ENCODE measurements at regions not wholly inside any gene's neighbourhood (a gene's known extent, or its start where the extent isn't known, plus 50 kb on each side); places are given as distances from the start of the nearest gene placed in this dataset.

DNA sequence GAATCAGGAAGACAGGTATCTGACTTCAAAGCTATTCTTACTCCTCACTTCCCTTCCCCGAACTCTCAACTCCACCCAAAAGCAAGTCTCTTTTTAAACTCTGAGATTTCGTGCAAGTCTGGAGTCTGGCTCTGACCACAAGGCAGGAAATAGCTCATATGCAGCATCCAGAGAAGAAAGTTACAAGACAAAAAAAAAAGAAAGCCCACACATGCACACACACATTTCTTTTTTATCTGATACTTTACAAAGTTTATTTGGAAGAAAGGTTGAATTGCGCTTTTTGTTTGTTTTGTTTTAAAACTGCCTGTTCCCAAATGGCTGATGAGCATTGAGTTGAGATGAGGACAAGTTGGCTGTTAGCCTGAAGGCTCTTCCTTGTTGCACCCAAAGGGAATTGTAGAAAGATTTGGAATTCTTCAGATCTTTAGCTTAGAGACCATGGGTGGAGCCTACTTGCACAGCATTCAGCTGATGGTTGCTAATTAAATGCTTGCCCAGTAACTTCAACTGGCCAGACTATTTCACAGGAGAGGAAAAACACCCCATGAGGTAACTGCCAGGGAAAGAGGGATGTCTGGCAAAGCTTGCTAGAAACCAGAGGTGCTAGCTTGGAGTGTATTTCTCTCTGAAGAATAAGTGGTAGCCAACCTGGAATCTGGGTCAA lies 490.3 kb downstream of the TTLL7 start:
- H3K4me3 ChIP-seq (ENCODE audit: low read depth, low read length): no peak overlapping the region
- DNase-seq (ENCODE audit: low read depth, low spot score): peak; percentile 60
- TF ChIP-seq, protein P1, sequence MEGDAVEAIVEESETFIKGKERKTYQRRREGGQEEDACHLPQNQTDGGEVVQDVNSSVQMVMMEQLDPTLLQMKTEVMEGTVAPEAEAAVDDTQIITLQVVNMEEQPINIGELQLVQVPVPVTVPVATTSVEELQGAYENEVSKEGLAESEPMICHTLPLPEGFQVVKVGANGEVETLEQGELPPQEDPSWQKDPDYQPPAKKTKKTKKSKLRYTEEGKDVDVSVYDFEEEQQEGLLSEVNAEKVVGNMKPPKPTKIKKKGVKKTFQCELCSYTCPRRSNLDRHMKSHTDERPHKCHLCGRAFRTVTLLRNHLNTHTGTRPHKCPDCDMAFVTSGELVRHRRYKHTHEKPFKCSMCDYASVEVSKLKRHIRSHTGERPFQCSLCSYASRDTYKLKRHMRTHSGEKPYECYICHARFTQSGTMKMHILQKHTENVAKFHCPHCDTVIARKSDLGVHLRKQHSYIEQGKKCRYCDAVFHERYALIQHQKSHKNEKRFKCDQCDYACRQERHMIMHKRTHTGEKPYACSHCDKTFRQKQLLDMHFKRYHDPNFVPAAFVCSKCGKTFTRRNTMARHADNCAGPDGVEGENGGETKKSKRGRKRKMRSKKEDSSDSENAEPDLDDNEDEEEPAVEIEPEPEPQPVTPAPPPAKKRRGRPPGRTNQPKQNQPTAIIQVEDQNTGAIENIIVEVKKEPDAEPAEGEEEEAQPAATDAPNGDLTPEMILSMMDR (IDR thresholded peaks at IDR 0.05; ENCODE audit: low read depth, low read length): no peak
- in situ Hi-C loops (cut with HindIII; ENCODE audit: low sequenced_read_pairs): no loop called here

DNA sequence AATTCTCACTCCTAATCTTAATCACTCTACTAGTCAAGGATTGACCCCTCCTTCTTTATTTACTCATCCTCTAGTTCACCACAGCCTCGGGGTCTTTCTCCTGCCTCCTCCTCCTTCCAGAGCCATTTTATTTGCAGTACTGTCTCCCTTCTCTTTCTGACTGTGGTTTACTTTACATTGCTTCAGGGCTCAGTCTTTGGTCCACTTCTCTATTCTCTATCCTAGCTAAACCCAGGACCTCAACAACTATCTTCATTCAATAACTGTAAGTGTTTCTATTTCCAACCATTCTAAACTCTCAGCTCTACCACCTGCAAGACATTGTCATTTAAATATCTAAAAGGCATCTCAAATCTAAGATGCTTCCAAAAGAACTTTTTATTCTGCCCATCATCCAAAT lies 493.8 kb downstream of the TTLL7 start:
- no peak for DNase-seq (ENCODE audit: low read depth, low spot score)
- TF ChIP-seq, protein P1 (IDR thresholded peaks at IDR 0.05; ENCODE audit: low read depth, low read length): no peak
- H3K4me3 ChIP-seq (ENCODE audit: low read depth, low read length): no peak overlapping the region
- in situ Hi-C loops (cut with HindIII; ENCODE audit: low sequenced_read_pairs): no loop called here

DNA sequence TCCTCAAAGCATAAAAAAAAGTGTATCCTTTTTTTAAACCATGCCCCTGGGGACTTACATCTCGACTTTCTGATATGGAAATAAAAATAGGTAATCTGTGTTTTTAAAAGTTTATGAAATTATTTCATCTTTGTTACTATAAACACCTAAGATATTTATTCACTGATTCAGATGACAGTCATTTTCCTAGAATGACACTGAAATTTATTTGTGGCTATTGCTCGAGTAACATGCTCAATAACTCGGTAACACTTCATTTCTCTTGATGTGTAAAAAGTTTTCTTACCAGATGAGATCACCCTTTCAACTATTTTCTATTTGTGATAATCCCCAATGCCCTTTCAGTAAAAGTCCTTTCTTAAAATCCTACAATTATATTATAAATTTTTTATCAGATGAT lies 495.8 kb downstream of the TTLL7 start:
- no peak for DNase-seq (ENCODE audit: low read depth, low spot score)
- no peak overlapping the region for H3K4me3 ChIP-seq (ENCODE audit: low read depth, low read length)
- in situ Hi-C loops (cut with HindIII; ENCODE audit: low sequenced_read_pairs): no loop called here
- TF ChIP-seq, protein P1 (IDR thresholded peaks at IDR 0.05; ENCODE audit: low read depth, low read length): no peak

DNA sequence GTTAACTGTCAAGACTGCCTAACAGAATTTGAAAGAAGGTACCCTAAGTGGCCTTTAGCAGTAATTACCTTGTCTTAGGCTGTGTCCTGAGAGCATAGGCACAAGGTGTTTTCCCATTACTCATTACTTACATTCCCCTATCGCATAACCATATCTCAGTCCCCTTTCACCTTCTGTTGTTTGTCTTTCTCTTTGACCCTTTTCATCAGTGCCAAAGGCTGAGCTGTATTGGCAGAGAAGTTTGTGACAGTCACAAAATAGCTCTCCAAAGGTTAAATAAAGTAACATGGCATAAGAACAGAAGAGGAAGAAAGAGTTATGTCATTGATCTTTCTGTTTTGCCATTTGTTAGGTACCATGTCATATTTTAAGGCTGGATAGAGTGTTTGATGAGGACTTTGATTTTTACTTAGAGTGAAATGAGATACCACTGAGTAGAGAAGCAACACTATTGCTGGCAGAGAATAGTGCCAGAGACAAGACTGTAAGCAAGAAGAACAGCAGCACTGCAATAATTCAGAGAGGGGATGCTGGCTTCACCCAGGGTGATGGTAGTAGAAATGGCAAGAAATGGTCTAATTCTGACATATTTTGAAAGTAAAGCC lies 497.8 kb downstream of the TTLL7 start:
- H3K4me3 ChIP-seq (ENCODE audit: low read depth, low read length): no peak overlapping the region
- TF ChIP-seq, protein P1 (IDR thresholded peaks at IDR 0.05; ENCODE audit: low read depth, low read length): no peak
- in situ Hi-C loops (cut with HindIII; ENCODE audit: low sequenced_read_pairs): no loop called here
- DNase-seq (ENCODE audit: low read depth, low spot score): no peak

DNA sequence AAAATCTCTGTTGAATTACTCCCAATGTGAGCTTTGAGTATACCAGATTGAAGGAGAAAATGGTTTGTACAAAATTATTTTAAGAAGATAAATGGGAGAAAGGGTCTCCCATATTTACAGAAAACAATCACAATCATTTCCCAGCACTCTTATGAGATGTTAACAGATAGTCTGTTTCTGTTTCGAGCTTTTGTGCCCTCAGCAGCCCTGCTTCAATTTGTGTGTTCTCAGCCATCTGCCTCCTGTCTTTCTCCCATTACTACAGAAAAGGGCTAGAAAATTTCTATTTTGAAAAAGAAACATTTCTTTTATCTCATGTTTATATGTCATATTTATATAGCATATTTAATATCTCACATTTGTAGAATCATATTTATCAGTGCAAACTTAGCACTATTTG lies 498.4 kb downstream of the TTLL7 start:
- TF ChIP-seq, protein P1 (IDR thresholded peaks at IDR 0.05; ENCODE audit: low read depth, low read length): no peak
- in situ Hi-C loops (cut with HindIII; ENCODE audit: low sequenced_read_pairs): no loop called here
- DNase-seq (ENCODE audit: low read depth, low spot score): no peak
- H3K4me3 ChIP-seq (ENCODE audit: low read depth, low read length): no peak overlapping the region

DNA sequence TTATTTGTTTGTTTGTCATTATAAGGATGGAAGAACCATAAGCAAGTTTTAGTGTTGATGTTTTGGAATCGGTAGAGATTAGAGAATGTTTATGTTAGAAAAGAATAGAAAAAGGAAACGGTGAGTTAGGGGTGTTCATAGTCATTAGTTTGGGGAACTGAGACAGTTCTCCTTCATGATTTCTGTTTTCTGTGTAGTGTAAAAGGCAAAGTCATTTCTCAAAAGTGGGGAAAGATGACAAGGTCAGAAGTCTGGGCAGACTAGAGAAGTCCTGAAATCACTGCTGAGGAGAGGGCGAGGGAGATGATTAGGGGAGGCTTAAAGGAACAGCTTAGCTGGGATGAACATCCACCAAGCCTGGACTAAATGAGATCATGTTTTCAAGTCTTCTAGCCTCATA lies 498.9 kb downstream of the TTLL7 start:
- H3K4me3 ChIP-seq (ENCODE audit: low read depth, low read length): no peak overlapping the region
- TF ChIP-seq, protein P1 (IDR thresholded peaks at IDR 0.05; ENCODE audit: low read depth, low read length): no peak
- in situ Hi-C loops (cut with HindIII; ENCODE audit: low sequenced_read_pairs): no loop called here
- no peak for DNase-seq (ENCODE audit: low read depth, low spot score)

Measured in astrocyte of the spinal cord (primary cell).